Neural cell (in vitro differentiated cells): ENCODE measurements at regions not wholly inside any gene's neighbourhood (a gene's known extent, or its start where the extent isn't known, plus 50 kb on each side); places are given as distances from the start of the nearest gene placed in this dataset.

Source experiments
- CTCF ChIP-seq: fragments of 450-650 bp; IDR thresholded peaks from 2 replicates; pipeline ENCODE4 v1.5.1; 2014; ENCODE audit warnings: antibody characterized with exemption, mild to moderate bottlenecking, moderate library complexity; ENCODE audit not compliant: poor library complexity, severe bottlenecking
- EP300 ChIP-seq: fragments of 450-650 bp; conservative IDR thresholded peaks from 2 replicates; pipeline ENCODE4 v1.6.1; 2014; ENCODE audit warnings: antibody characterized with exemption, mild to moderate bottlenecking, moderate library complexity; ENCODE audit not compliant: poor library complexity, severe bottlenecking
- EZH2 ChIP-seq: fragments of 200-600, 300-800 bp; shearing (Covaris generic), sonication (generic); IDR thresholded peaks from 2 replicates; pipeline ENCODE4 v1.6.1; 2014; ENCODE audit warnings: antibody characterized with exemption, low read length, borderline replicate concordance, mild to moderate bottlenecking; ENCODE audit not compliant: insufficient read depth, poor library complexity, severe bottlenecking
- TAF1 ChIP-seq: IDR thresholded peaks from 2 replicates; pipeline ENCODE4 v1.6.1; 2012; ENCODE audit warnings: low read depth

GRCh38 chr1:96632045-96632664 is 89.4 kb upstream of the PTBP2 start:
- TF ChIP-seq CTCF, result no peak
- TF ChIP-seq TAF1, result no peak
- no peak for TF ChIP-seq EZH2
- no peak for TF ChIP-seq EP300
